GM12878 (cell line): ENCODE measurements at regions not wholly inside any gene's neighbourhood (a gene's known extent, or its start where the extent isn't known, plus 50 kb on each side); places are given as distances from the start of the nearest gene placed in this dataset.

Source experiments
- ATAC-seq: fragments of 200-7000 bp; cut with Tn5 transposase; 3 replicates; pipeline ENCODE4 v1.9.1; 2020; ENCODE audit warnings: mild to moderate bottlenecking, moderate library complexity
- BruUV-seq: library from RNA; stranded (reverse); fragments of 400-500 nt; replicated peaks from 2 replicates; lab custom pipeline; 2021; lab: Mats Ljungman, UMichigan
- CTCF ChIA-PET: fragments of 300-600 bp; sonication (Branson Sonifier 250); formaldehyde crosslinking; extraction: SDS; loops from one replicate; lab custom pipeline; 2021; ENCODE audit warnings: inconsistent platforms; lab: Yijun Ruan, JAX
- POLR2A ChIA-PET: fragments of 350-600 bp; formaldehyde crosslinking; extraction: SDS; loops from one replicate; lab custom pipeline; 2021; ENCODE audit warnings: inconsistent platforms; lab: Charles Lee
- RAD21 ChIA-PET: fragments of 300-600 bp; sonication (Branson Sonifier 250); formaldehyde crosslinking; loops from one replicate; lab custom pipeline; 2023; ENCODE audit warnings: antibody characterized with exemption; ENCODE audit not compliant: unreplicated experiment; lab: Charles Lee
- SMC1A ChIA-PET: fragments of 300-600 bp; sonication (Branson Sonifier 250); formaldehyde crosslinking; loops from one replicate; lab custom pipeline; 2023; ENCODE audit not compliant: unreplicated experiment, uncharacterized antibody; lab: Charles Lee
- DNase-seq: peaks from one replicate; pipeline ENCODE4 v3.0.0-alpha.2; 2011; ENCODE audit warnings: low read depth, low spot score
- FAIRE-seq: peaks from 3 replicates; lab custom pipeline; 2011; peaks lifted over from hg19 to GRCh38; lab: Jason Lieb, UNC
- H2AFZ ChIP-seq: 2 replicates; pipeline ENCODE4 v1.6.0; 2011; ENCODE audit warnings: low read depth, low read length, control low read depth; ENCODE audit not compliant: control insufficient read depth
- H3K27ac ChIP-seq: 2 replicates; pipeline ENCODE4 v1.5.1; 2011; ENCODE audit warnings: control low read depth; ENCODE audit not compliant: control insufficient read depth, insufficient read depth
- H3K27me3 ChIP-seq, 2 experiments: replicated peaks in 1 of 2; 2 replicates each; pipeline versions ENCODE4 v1.6.0 to v1.6.1; 2011; ENCODE audit warnings: low read length in 1 of 2; ENCODE audit not compliant: control insufficient read depth in 2 of 2, insufficient read depth in 2 of 2
- H3K36me3 ChIP-seq, 2 experiments: 2 replicates each; pipeline ENCODE4 v1.5.1; 2011; ENCODE audit warnings: low read length in 1 of 2; ENCODE audit not compliant: control insufficient read depth in 2 of 2, insufficient read depth in 2 of 2
- H3K4me1 ChIP-seq: 2 replicates; pipeline ENCODE4 v1.6.1; 2011; ENCODE audit warnings: mild to moderate bottlenecking, low read length, moderate library complexity, mixed read lengths; ENCODE audit not compliant: control insufficient read depth, insufficient read depth
- H3K4me2 ChIP-seq: 2 replicates; pipeline ENCODE4 v1.6.0; 2011; ENCODE audit warnings: control low read depth; ENCODE audit not compliant: control insufficient read depth, insufficient read depth
- H3K4me3 ChIP-seq: fragments of 200-600 bp; sonication (generic); 2 replicates; pipeline ENCODE4 v1.5.1; 2016
- H3K79me2 ChIP-seq: 2 replicates; pipeline ENCODE4 v1.6.0; 2011; ENCODE audit warnings: low read length; ENCODE audit not compliant: control insufficient read depth, insufficient read depth
- H3K9ac ChIP-seq: 2 replicates; pipeline ENCODE4 v1.8.0; 2011; ENCODE audit warnings: low read length, control low read depth, mixed read lengths; ENCODE audit not compliant: control insufficient read depth, insufficient read depth
- H3K9me3 ChIP-seq: replicated peaks from 3 replicates; pipeline ENCODE4 v1.5.1; 2011; ENCODE audit warnings: mild to moderate bottlenecking, low read length; ENCODE audit not compliant: control insufficient read depth, insufficient read depth
- H4K20me1 ChIP-seq: 2 replicates; pipeline ENCODE4 v1.6.0; 2011; ENCODE audit not compliant: control insufficient read depth, insufficient read depth
- DPF2 ChIP-seq: fragments of 450-650 bp; IDR thresholded peaks from 2 replicates; pipeline ENCODE4 v1.6.1; 2017; ENCODE audit warnings: mild to moderate bottlenecking
- E2F8 ChIP-seq: fragments of 450-650 bp; IDR thresholded peaks from 2 replicates; pipeline ENCODE4 v1.6.1; 2018; ENCODE audit warnings: mild to moderate bottlenecking, low read depth, moderate library complexity; ENCODE audit not compliant: partially characterized antibody
- EED ChIP-seq: sonication (generic); IDR thresholded peaks from 2 replicates; pipeline ENCODE4 v1.6.1; 2016; ENCODE audit warnings: antibody characterized with exemption, low read depth
- ESRRA ChIP-seq: IDR thresholded peaks from 2 replicates; pipeline ENCODE4 v1.6.1; 2012; ENCODE audit warnings: mild to moderate bottlenecking, low read length, improper control_type of control experiment
- FOS ChIP-seq: IDR thresholded peaks from 3 replicates; pipeline ENCODE4 v1.6.1; 2011; ENCODE audit warnings: borderline replicate concordance; ENCODE audit not compliant: insufficient read length; ENCODE audit errors: extremely low read depth
- LARP7 ChIP-seq: fragments of 450-650 bp; IDR thresholded peaks from 2 replicates; pipeline ENCODE4 v1.6.1; 2017; ENCODE audit warnings: mild to moderate bottlenecking
- MYB ChIP-seq: fragments of 150-350 bp; IDR thresholded peaks from 2 replicates; pipeline ENCODE4 v1.6.1; 2014; ENCODE audit warnings: mild to moderate bottlenecking, low read depth, low read length, borderline replicate concordance
- MYC ChIP-seq: IDR thresholded peaks from 2 replicates; pipeline ENCODE4 v1.6.1; 2011; ENCODE audit warnings: mild to moderate bottlenecking, low read length, moderate library complexity, inconsistent platforms; ENCODE audit not compliant: insufficient read depth, insufficient replicate concordance, insufficient read length, severe bottlenecking
- NFYB ChIP-seq: IDR thresholded peaks from 2 replicates; pipeline ENCODE4 v1.6.1; 2011; ENCODE audit warnings: low read depth, mild to moderate bottlenecking, low read length, improper control_type of control experiment, moderate library complexity; ENCODE audit not compliant: insufficient read depth
- NR2C2 ChIP-seq: IDR thresholded peaks from 2 replicates; pipeline ENCODE4 v1.6.1; 2011; ENCODE audit warnings: borderline replicate concordance, low read depth; ENCODE audit not compliant: control insufficient read depth, insufficient read length
- NRF1 ChIP-seq: conservative IDR thresholded peaks from 2 replicates; pipeline ENCODE4 v1.6.1; 2011; ENCODE audit warnings: mild to moderate bottlenecking, low read depth, low read length, improper control_type of control experiment
- POLR2AphosphoS5 ChIP-seq: IDR thresholded peaks from 2 replicates; pipeline ENCODE4 v1.6.1; 2011; ENCODE audit warnings: mild to moderate bottlenecking, low read length, inconsistent platforms
- REST ChIP-seq: IDR thresholded peaks from 2 replicates; pipeline ENCODE4 v1.6.1; 2012; ENCODE audit warnings: mild to moderate bottlenecking, low read depth, low read length
- YY1 ChIP-seq: IDR thresholded peaks from 2 replicates; pipeline ENCODE4 v1.6.1; 2011; ENCODE audit warnings: low read depth, mild to moderate bottlenecking, low read length
- WGBS: methylation state at CpG from one replicate; pipeline ENCODE4 v1.1.6; 2016; ENCODE audit warnings: low lambda C conversion rate; ENCODE audit not compliant: insufficient replicate concordance, insufficient coverage; ENCODE audit errors: missing lambda C conversion rate; 5-methylcytosine and 5-hydroxymethylcytosine counted together
- in situ Hi-C: fragments of 300-500 bp; cut with MboI; formaldehyde crosslinking; loops from 9 replicates; pipeline ENCODE4 v1.14.3; 2018; ENCODE audit warnings: mixed read lengths
- intact Hi-C: fragments of 100-400 bp; cut with micrococcal nuclease; formaldehyde crosslinking; loops from one replicate; pipeline ENCODE4 v1.14.2; 2022; ENCODE audit not compliant: unreplicated experiment

- TF ChIP-seq ESRRA = no peak
- no peak for TF ChIP-seq NRF1
These were observed 500.3 kb upstream of the CDH11 start (continued) for GRCh38 chr16:65622151-65622550.

GRCh38 chr16:65621640-65622039 lies 499.8 kb upstream of the CDH11 start:
- FAIRE-seq (no peak), ATAC-seq (no peak), DNase-seq (no peak)
- no TSS peak for BruUV-seq
- SMC1A ChIA-PET = no interaction called here
- H3K9me3 ChIP-seq = no peaks in the 10 kb centered on the region
- no peak overlapping the region for H3K4me2 ChIP-seq
- no peak overlapping the region for H3K4me3 ChIP-seq
- intact Hi-C loops = no loop called here
- no peaks in the 10 kb centered on the region for H3K36me3 ChIP-seq
- H3K27ac ChIP-seq = no peak overlapping the region
- H3K27me3 ChIP-seq = no peaks in the 10 kb centered on the region
- CTCF ChIA-PET = no interaction called here
- H3K9ac ChIP-seq = no peak overlapping the region
- POLR2A ChIA-PET = no interaction called here
- 2% methylated on average over 3 of the region's 3 CpGs for WGBS
- no peaks in the 10 kb centered on the region for H3K79me2 ChIP-seq
- no peaks in the 10 kb centered on the region for H4K20me1 ChIP-seq
- RAD21 ChIA-PET = no interaction called here
- in situ Hi-C loops = no loop called here
- H2AFZ ChIP-seq = no peak overlapping the region
- no peaks in the 10 kb centered on the region for H3K4me1 ChIP-seq
- TF ChIP-seq NFYB (no peak), MYC (no peak), MYB (no peak), YY1 (no peak), FOS (no peak), POLR2AphosphoS5 (no peak), E2F8 (no peak), NR2C2 (no peak), DPF2 (no peak), REST (no peak), EED (no peak), LARP7 (no peak)
